ENCODE measurements at regions not wholly inside any gene's neighbourhood (a gene's known extent, or its start where the extent isn't known, plus 50 kb on each side); places are given as distances from the start of the nearest gene placed in this dataset.

DNA sequence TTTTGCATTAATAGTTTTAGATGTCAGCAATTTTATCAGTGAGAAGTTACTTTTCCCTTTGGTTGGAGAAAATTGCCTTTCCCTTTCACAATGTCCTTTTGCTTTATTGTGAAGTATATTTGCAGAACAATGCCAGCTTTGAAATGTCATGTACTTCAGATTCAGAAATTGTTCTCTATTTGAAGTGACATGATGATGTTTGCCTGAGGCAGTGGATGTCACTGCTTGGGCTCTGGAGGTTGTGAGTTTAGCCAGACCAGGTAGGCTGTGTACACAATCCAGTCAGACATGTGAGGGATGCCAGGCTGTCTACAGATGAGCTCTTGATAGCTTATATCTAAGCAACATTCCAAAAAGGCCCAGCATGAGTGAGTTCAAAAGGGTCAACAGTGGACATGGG is 451.9 kb upstream of the FBXO33 start (continued):
- TF ChIP-seq RAD21 (IDR thresholded peaks at IDR 0.05) (no peak), FOXA1 (IDR thresholded peaks at IDR 0.05) (no peak), YY1 (IDR thresholded peaks at IDR 0.05) (no peak), TAF1 (conservative IDR thresholded peaks at IDR 0.05) (no peak), GABPA (IDR thresholded peaks at IDR 0.05 in 1 of 2, conservative IDR thresholded peaks at IDR 0.05 in 1 of 2) (no peak), EGR1 (IDR thresholded peaks at IDR 0.05; ENCODE audit: low read depth in 2 of 2) (no peak), FOXA2 (IDR thresholded peaks at IDR 0.05) (no peak)
- TF ChIP-seq, protein P1, sequence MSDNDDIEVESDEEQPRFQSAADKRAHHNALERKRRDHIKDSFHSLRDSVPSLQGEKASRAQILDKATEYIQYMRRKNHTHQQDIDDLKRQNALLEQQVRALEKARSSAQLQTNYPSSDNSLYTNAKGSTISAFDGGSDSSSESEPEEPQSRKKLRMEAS (IDR thresholded peaks at IDR 0.05), result no peak

DNA sequence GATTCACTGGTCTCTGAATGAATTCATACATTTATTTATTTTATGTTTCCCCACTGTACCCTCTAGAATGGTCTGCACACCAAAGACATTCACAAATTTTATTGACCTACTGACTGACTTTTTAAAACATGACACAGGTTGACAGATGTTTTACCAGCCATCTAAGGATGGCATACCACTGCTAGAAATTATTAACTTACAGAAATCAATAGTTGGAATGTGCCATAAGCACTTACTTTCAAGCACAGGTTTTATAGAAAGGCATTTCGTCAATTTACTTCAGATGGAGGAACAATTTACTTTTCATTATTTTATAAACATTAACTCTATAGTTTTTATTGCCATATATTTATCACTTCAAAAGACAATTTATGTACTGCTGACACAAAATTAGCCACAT is 448.7 kb upstream of the FBXO33 start:
- TF ChIP-seq REST (IDR thresholded peaks at IDR 0.05) (no peak), FOXA1 (IDR thresholded peaks at IDR 0.05) (no peak), JUND (IDR thresholded peaks at IDR 0.05) (no peak), GABPA (IDR thresholded peaks at IDR 0.05 in 1 of 2, conservative IDR thresholded peaks at IDR 0.05 in 1 of 2) (no peak), RAD21 (IDR thresholded peaks at IDR 0.05) (no peak), ZBTB33 (IDR thresholded peaks at IDR 0.05) (no peak), RXRA (IDR thresholded peaks at IDR 0.05) (no peak), SP1 (IDR thresholded peaks at IDR 0.05) (no peak)
- TF ChIP-seq, protein P2, sequence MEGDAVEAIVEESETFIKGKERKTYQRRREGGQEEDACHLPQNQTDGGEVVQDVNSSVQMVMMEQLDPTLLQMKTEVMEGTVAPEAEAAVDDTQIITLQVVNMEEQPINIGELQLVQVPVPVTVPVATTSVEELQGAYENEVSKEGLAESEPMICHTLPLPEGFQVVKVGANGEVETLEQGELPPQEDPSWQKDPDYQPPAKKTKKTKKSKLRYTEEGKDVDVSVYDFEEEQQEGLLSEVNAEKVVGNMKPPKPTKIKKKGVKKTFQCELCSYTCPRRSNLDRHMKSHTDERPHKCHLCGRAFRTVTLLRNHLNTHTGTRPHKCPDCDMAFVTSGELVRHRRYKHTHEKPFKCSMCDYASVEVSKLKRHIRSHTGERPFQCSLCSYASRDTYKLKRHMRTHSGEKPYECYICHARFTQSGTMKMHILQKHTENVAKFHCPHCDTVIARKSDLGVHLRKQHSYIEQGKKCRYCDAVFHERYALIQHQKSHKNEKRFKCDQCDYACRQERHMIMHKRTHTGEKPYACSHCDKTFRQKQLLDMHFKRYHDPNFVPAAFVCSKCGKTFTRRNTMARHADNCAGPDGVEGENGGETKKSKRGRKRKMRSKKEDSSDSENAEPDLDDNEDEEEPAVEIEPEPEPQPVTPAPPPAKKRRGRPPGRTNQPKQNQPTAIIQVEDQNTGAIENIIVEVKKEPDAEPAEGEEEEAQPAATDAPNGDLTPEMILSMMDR (IDR thresholded peaks at IDR 0.05; ENCODE audit: low read depth, low read length, missing input control), result no peak
- no peaks in the 10 kb centered on the region for H3K9me3 ChIP-seq (ENCODE audit: control insufficient read depth in 4 of 4, low read length in 3 of 4)
- H3K27me3 ChIP-seq (ENCODE audit: control insufficient read depth in 4 of 4, insufficient read depth in 4 of 4, low read length in 3 of 4), result no peaks in the 10 kb centered on the region
- H3K4me3 ChIP-seq (ENCODE audit: low read depth in 1 of 3, low read length in 3 of 3), result no peak overlapping the region
- no peaks in the 10 kb centered on the region for H3K4me1 ChIP-seq (ENCODE audit: control insufficient read depth in 4 of 4, insufficient read depth in 4 of 4, low read length in 3 of 4)
- no peak overlapping the region for H3K9ac ChIP-seq (ENCODE audit: low read depth in 1 of 2, low read length in 2 of 2)
- no peak overlapping the region for H3K27ac ChIP-seq (ENCODE audit: low read depth in 1 of 2, low read length in 2 of 2)
- no peak for DNase-seq (ENCODE audit: low spot score)
- no peaks in the 10 kb centered on the region for H3K36me3 ChIP-seq (ENCODE audit: control insufficient read depth in 4 of 4, insufficient read depth in 3 of 4, low read depth in 1 of 4, low read length in 3 of 4)
- 32% methylated on average over 1 of the region's 1 CpG for WGBS
